PC-9 (cell line): ENCODE measurements at regions not wholly inside any gene's neighbourhood (a gene's known extent, or its start where the extent isn't known, plus 50 kb on each side); places are given as distances from the start of the nearest gene placed in this dataset.

Experiments used
- BruUV-seq: library from RNA; stranded (reverse); fragments of 400-500 nt; replicated peaks from 2 replicates; lab custom pipeline; 2021; lab: Mats Ljungman, UMichigan
- CTCF ChIA-PET: fragments of 300-600 bp; sonication (Branson Sonifier 250); formaldehyde crosslinking; loops from one replicate; lab custom pipeline; 2022; ENCODE audit warnings: antibody characterized with exemption; lab: Charles Lee
- POLR2A ChIA-PET: fragments of 300-600 bp; sonication (Branson Sonifier 250); formaldehyde crosslinking; loops from one replicate; lab custom pipeline; 2022; ENCODE audit warnings: antibody characterized with exemption; ENCODE audit not compliant: unreplicated experiment; lab: Charles Lee
- DNase-seq, 2 experiments: peaks; one replicate each; pipeline versions ENCODE4 v3.0.0 to v3.0.0-alpha.2; 2015 to 2022; ENCODE audit warnings: mixed read lengths in 1 of 2
- H2AFZ ChIP-seq: fragments of 200-600 bp; sonication (generic); 2 replicates; pipeline ENCODE4 v1.8.1; 2017; ENCODE audit warnings: antibody characterized with exemption
- H3F3A ChIP-seq: fragments of 200-600 bp; sonication (generic); 2 replicates; pipeline ENCODE4 v1.8.1; 2017; ENCODE audit warnings: antibody characterized with exemption, mild to moderate bottlenecking, low read depth; ENCODE audit not compliant: insufficient read depth
- H3K27ac ChIP-seq: fragments of 200-600 bp; sonication (generic); 2 replicates; pipeline ENCODE4 v1.6.1; 2016; ENCODE audit warnings: mixed run types
- H3K27me3 ChIP-seq: fragments of 200-600 bp; sonication (generic); 2 replicates; pipeline ENCODE4 v1.6.1; 2016; ENCODE audit warnings: low read depth, mixed run types; ENCODE audit not compliant: insufficient read depth
- H3K36me3 ChIP-seq: fragments of 200-600 bp; sonication (generic); 2 replicates; pipeline ENCODE4 v1.6.1; 2016; ENCODE audit warnings: low read depth, mixed run types
- H3K4me1 ChIP-seq: fragments of 200-600 bp; sonication (generic); replicated peaks from 2 replicates; pipeline ENCODE4 v1.6.1; 2016; ENCODE audit warnings: mixed run types; ENCODE audit not compliant: insufficient read depth
- H3K4me2 ChIP-seq: fragments of 200-600 bp; sonication (generic); 2 replicates; pipeline ENCODE4 v1.6.1; 2017; ENCODE audit warnings: mixed run types
- H3K4me3 ChIP-seq: fragments of 200-600 bp; sonication (generic); 2 replicates; pipeline ENCODE4 v1.6.1; 2016; ENCODE audit warnings: mixed run types
- H3K79me2 ChIP-seq: fragments of 200-600 bp; sonication (generic); 2 replicates; pipeline ENCODE4 v1.6.1; 2017; ENCODE audit warnings: low read depth, mixed run types
- H3K9me2 ChIP-seq: fragments of 200-600 bp; sonication (generic); 2 replicates; pipeline ENCODE4 v1.8.1; 2017; ENCODE audit warnings: mild to moderate bottlenecking; ENCODE audit not compliant: insufficient read depth
- H3K9me3 ChIP-seq: fragments of 200-600 bp; sonication (generic); 2 replicates; pipeline ENCODE4 v1.8.1; 2016; ENCODE audit warnings: low read depth; ENCODE audit not compliant: insufficient read depth
- H4K20me1 ChIP-seq: fragments of 200-600 bp; sonication (generic); 2 replicates; pipeline ENCODE4 v1.8.1; 2017; ENCODE audit not compliant: insufficient read depth
- CTCF ChIP-seq: fragments of 200-600 bp; sonication (generic); conservative IDR thresholded peaks from 2 replicates; pipeline ENCODE4 v1.6.1; 2017; ENCODE audit warnings: mixed run types, antibody characterized with exemption, mild to moderate bottlenecking, moderate library complexity
- EZH2 ChIP-seq: fragments of 200-600 bp; sonication (generic); IDR thresholded peaks from 2 replicates; pipeline ENCODE4 v1.8.0; 2017; ENCODE audit warnings: antibody characterized with exemption, low read depth
- intact Hi-C: fragments of 100-400 bp; cut with micrococcal nuclease; formaldehyde crosslinking; loops from one replicate; pipeline ENCODE4 v1.10.0; 2022; ENCODE audit not compliant: unreplicated experiment

- H3K4me1 ChIP-seq = no peaks in the 10 kb centered on the region
- intact Hi-C loops = loop anchor here (10.0 kb wide), 1 partner anchor 184 kb away; no protein-coding TSS in a partner anchor
- H2AFZ ChIP-seq = no peak overlapping the region
- no peak overlapping the region for H3K27ac ChIP-seq
- no peaks in the 10 kb centered on the region for H3K27me3 ChIP-seq
- no peaks in the 10 kb centered on the region for H3K9me3 ChIP-seq
- H3F3A ChIP-seq = no peaks in the 10 kb centered on the region
- BruUV-seq = no TSS peak
- no peaks in the 10 kb centered on the region for H3K9me2 ChIP-seq
- ChIA-PET POLR2A (no interaction called here), CTCF (no interaction called here)
- no peaks in the 10 kb centered on the region for H3K79me2 ChIP-seq
- no peak for DNase-seq
- H3K36me3 ChIP-seq = no peaks in the 10 kb centered on the region
- no peaks in the 10 kb centered on the region for H4K20me1 ChIP-seq
- TF ChIP-seq EZH2 = no peak
- no peak for TF ChIP-seq CTCF
- no peak overlapping the region for H3K4me2 ChIP-seq
- no peak overlapping the region for H3K4me3 ChIP-seq
Measured at GRCh38 chrX:84909151-84909550, 94.5 kb upstream of the APOOL start.

GRCh38 chrX:84924624-84925023 is 79.1 kb upstream of the APOOL start:
- CTCF ChIA-PET = no interaction called here
- Histone ChIP-seq H4K20me1 (no peaks in the 10 kb centered on the region), H3K27ac (no peak overlapping the region), H3K4me1 (no peaks in the 10 kb centered on the region), H3K4me2 (no peak overlapping the region), H3K79me2 (no peaks in the 10 kb centered on the region), H3F3A (no peaks in the 10 kb centered on the region), H2AFZ (no peak overlapping the region), H3K4me3 (no peak overlapping the region), H3K9me3 (no peaks in the 10 kb centered on the region), H3K27me3 (no peaks in the 10 kb centered on the region), H3K36me3 (no peaks in the 10 kb centered on the region), H3K9me2 (no peaks in the 10 kb centered on the region)
- DNase-seq = no peak
- POLR2A ChIA-PET = no interaction called here
- TF ChIP-seq CTCF = no peak
- TF ChIP-seq EZH2 = no peak
- no TSS peak for BruUV-seq
- intact Hi-C loops = no loop called here

- intact Hi-C loops = no loop called here
- BruUV-seq = no TSS peak
- Histone ChIP-seq H3F3A (no peaks in the 10 kb centered on the region), H3K27me3 (no peaks in the 10 kb centered on the region), H3K9me2 (no peaks in the 10 kb centered on the region), H2AFZ (no peak overlapping the region), H3K79me2 (no peaks in the 10 kb centered on the region), H3K36me3 (no peaks in the 10 kb centered on the region), H3K4me2 (no peak overlapping the region), H3K9me3 (no peaks in the 10 kb centered on the region), H3K4me3 (no peak overlapping the region), H3K4me1 (no peaks in the 10 kb centered on the region), H4K20me1 (no peaks in the 10 kb centered on the region), H3K27ac (no peak overlapping the region)
- ChIA-PET POLR2A (no interaction called here), CTCF (no interaction called here)
- DNase-seq = no peak
- TF ChIP-seq CTCF (no peak), EZH2 (no peak)
Measured at GRCh38 chrX:84932814-84933213, 70.9 kb upstream of the APOOL start.
